Left lung (tissue), 4 donors: ENCODE measurements at regions not wholly inside any gene's neighbourhood (a gene's known extent, or its start where the extent isn't known, plus 50 kb on each side); places are given as distances from the start of the nearest gene placed in this dataset.

ENCODE experiments used
- ATAC-seq: fragments of 200-7000 bp; cut with Tn5 transposase; one replicate; pipeline ENCODE4 v1.9.1; 2020; ENCODE audit warnings: moderate library complexity
- DNase-seq, 4 donors: peaks; one replicate each; pipeline ENCODE4 v3.0.0-alpha.2; 2013 to 2020
- H3K27ac ChIP-seq, 2 donors: fragments of 200-600 bp; sonication (generic) in 1 of 2; one replicate each; pipeline versions ENCODE4 v1.5.0 to v1.8.0; 2020 to 2021
- H3K27me3 ChIP-seq, 2 donors: fragments of 200-600 bp; sonication (generic) in 1 of 2; one replicate each; pipeline versions ENCODE4 v1.5.0 to v1.8.0; 2020 to 2021
- H3K36me3 ChIP-seq, 2 donors: fragments of 200-600 bp; sonication (generic) in 1 of 2; one replicate each; pipeline versions ENCODE4 v1.5.0 to v1.8.0; 2020 to 2021
- H3K4me1 ChIP-seq, 2 donors: fragments of 200-600 bp; one replicate each; pipeline ENCODE4 v1.8.0; 2021
- H3K4me3 ChIP-seq, 2 donors: fragments of 200-600 bp; sonication (generic) in 1 of 2; one replicate each; pipeline versions ENCODE4 v1.5.0 to v1.8.0; 2020 to 2021; ENCODE audit warnings: mild to moderate bottlenecking in 1 of 2
- H3K9me3 ChIP-seq, 2 donors: fragments of 200-600 bp; sonication (generic) in 1 of 2; one replicate each; pipeline versions ENCODE4 v1.5.0 to v1.8.0; 2020 to 2021
- intact Hi-C, 2 donors: fragments of 100-400 bp; cut with DNase I; formaldehyde crosslinking; loops; one replicate each; pipeline versions ENCODE4 v1.11.2 to v1.14.2; 2022
- TF ChIP-seq, protein P1 (sequence below), 2 donors: fragments of 200-600 bp; sonication (generic) in 1 of 2; IDR thresholded peaks; one replicate each; pipeline versions ENCODE4 v1.5.0 to v1.8.0; 2021; ENCODE audit warnings: antibody characterized with exemption in 2 of 2
- donor health status: DM: no; HTN: yes; CAD: no.
- donor health status: DM: no; HTN: no; CAD: no.

DNA sequence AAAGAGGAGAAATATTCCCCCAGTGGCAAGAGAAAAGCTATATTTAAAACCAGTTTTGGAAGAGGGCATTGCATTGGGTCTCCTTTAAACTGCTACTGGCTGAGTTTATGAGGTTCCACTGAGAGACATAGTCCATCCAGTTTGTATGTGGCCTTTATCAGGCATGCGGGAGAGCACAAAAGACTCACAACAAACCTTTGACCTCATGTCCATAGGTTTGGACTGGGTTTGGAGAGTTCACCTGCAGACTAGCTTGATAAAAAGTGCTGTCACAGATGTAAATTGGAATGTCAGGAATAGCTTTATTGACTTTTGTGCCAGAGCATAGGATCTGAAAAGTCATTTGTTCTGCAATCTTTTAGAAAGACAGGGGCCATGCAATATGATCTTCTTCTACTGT lies 131.0 kb upstream of the NRIP1 start:
- DNase-seq, result no peak
- intact Hi-C loops, result no loop called here
- ATAC-seq, result no peak
- H3K36me3 ChIP-seq, result no peaks in the 10 kb centered on the region
- H3K4me1 ChIP-seq, result no peaks in the 10 kb centered on the region
- TF ChIP-seq, protein P1, sequence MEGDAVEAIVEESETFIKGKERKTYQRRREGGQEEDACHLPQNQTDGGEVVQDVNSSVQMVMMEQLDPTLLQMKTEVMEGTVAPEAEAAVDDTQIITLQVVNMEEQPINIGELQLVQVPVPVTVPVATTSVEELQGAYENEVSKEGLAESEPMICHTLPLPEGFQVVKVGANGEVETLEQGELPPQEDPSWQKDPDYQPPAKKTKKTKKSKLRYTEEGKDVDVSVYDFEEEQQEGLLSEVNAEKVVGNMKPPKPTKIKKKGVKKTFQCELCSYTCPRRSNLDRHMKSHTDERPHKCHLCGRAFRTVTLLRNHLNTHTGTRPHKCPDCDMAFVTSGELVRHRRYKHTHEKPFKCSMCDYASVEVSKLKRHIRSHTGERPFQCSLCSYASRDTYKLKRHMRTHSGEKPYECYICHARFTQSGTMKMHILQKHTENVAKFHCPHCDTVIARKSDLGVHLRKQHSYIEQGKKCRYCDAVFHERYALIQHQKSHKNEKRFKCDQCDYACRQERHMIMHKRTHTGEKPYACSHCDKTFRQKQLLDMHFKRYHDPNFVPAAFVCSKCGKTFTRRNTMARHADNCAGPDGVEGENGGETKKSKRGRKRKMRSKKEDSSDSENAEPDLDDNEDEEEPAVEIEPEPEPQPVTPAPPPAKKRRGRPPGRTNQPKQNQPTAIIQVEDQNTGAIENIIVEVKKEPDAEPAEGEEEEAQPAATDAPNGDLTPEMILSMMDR (IDR thresholded peaks at IDR 0.05), result no peak
- no peak overlapping the region for H3K27ac ChIP-seq
- no peak overlapping the region for H3K4me3 ChIP-seq
- H3K27me3 ChIP-seq, result no peaks in the 10 kb centered on the region
- H3K9me3 ChIP-seq, result no peaks in the 10 kb centered on the region

DNA sequence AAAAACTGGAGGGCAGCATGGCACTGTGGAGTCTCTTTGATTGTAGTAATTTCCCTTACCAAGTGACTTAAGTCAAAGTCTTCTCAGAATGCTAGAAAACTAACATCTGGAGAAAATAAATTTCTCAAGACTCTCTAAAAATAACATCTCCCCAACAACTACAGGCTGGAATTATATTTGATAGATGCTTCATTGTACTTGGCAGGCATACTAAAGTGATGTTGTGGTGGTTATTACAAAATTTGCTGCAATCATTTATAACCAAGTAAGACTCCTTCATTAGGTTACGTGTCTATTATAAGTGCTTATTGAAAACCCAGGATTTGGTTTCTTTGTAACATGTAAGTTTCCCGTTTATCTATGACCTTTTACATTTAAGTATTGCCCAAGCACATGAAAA lies 132.9 kb upstream of the NRIP1 start:
- ATAC-seq (no peak), DNase-seq (no peak)
- H3K27me3 ChIP-seq, result no peaks in the 10 kb centered on the region
- TF ChIP-seq, protein P1 (IDR thresholded peaks at IDR 0.05), result no peak
- H3K9me3 ChIP-seq, result no peaks in the 10 kb centered on the region
- no peak overlapping the region for H3K27ac ChIP-seq
- intact Hi-C loops, result no loop called here
- H3K4me3 ChIP-seq, result no peak overlapping the region
- no peaks in the 10 kb centered on the region for H3K36me3 ChIP-seq
- H3K4me1 ChIP-seq, result no peaks in the 10 kb centered on the region

DNA sequence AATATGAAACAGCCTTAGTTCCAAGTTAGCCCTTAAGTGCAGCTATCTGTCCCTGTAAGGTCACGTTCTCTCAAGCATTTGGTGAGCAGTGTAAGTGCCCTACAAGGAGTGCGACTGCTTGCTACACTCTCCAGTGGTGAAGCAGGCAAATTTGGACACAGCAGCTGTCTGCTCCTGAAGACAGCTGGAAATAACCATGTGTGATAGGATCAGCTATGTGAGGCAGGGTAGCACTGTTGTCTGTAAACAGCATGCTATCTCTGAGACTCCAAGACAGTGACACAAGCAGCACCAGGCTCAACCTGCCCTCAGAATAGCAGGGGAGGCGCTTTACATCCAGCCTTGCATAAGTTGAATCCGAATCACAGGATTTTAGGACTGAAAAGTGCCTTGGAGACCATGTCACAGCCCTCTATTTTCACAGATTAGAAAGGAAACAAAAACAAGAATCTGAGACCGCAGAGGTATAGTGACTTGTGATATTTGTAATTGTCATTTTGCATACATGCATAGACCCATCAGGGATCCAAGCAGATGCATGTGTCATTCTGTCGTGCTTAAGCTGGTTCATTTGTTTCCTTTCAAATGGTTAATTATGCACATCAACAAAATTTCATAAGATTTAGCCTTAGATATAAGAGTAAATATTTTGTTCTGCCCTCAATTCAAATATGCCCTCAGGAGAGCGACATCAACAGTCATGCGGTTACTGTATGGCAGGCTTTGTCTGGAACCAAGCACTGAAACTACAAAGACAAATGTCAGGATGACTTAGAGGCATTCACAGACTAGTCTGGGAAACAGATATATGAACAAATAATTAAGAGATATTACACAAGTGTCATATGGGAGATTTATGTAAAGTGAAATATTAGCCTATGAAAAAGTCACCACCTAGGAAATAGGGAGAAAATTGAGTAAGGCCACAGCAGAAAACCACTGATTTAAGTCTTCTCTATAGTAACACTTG lies 134.9 kb upstream of the NRIP1 start:
- H3K27me3 ChIP-seq, result no peaks in the 10 kb centered on the region
- TF ChIP-seq, protein P1 (IDR thresholded peaks at IDR 0.05), result no peak
- no peaks in the 10 kb centered on the region for H3K9me3 ChIP-seq
- no peak overlapping the region for H3K4me3 ChIP-seq
- DNase-seq, result no peak
- no peaks in the 10 kb centered on the region for H3K36me3 ChIP-seq
- intact Hi-C loops, result no loop called here
- H3K4me1 ChIP-seq, result no peaks in the 10 kb centered on the region
- ATAC-seq, result no peak
- no peak overlapping the region for H3K27ac ChIP-seq

DNA sequence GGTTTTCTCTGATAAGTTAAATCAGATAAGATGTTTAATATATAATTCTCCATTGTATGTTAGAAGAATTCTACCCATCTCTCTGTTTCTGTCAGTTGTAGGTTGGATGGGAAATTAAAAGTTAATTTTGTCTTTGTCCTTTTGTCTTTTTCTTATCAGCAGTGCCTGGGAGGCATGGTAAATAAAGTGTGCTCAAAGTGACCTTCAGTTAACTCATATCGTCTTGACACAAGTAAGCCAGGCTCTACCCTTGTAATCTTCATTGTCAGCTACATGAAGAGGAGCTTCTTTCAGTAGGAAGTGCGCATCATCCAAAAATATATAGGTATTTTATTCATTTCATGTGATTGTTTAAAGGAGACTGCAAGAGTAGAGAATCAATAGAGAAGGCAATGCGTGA lies 138.9 kb upstream of the NRIP1 start:
- no peaks in the 10 kb centered on the region for H3K9me3 ChIP-seq
- peaks cover 0 to 16% of the 10 kb centered on the region in 2 donors for H3K4me1 ChIP-seq
- no peak for ATAC-seq
- no peak for DNase-seq
- H3K27me3 ChIP-seq, result no peaks in the 10 kb centered on the region
- no peak overlapping the region for H3K27ac ChIP-seq
- intact Hi-C loops, result no loop called here
- no peaks in the 10 kb centered on the region for H3K36me3 ChIP-seq
- H3K4me3 ChIP-seq, result no peak overlapping the region
- TF ChIP-seq, protein P1 (IDR thresholded peaks at IDR 0.05), result no peak

DNA sequence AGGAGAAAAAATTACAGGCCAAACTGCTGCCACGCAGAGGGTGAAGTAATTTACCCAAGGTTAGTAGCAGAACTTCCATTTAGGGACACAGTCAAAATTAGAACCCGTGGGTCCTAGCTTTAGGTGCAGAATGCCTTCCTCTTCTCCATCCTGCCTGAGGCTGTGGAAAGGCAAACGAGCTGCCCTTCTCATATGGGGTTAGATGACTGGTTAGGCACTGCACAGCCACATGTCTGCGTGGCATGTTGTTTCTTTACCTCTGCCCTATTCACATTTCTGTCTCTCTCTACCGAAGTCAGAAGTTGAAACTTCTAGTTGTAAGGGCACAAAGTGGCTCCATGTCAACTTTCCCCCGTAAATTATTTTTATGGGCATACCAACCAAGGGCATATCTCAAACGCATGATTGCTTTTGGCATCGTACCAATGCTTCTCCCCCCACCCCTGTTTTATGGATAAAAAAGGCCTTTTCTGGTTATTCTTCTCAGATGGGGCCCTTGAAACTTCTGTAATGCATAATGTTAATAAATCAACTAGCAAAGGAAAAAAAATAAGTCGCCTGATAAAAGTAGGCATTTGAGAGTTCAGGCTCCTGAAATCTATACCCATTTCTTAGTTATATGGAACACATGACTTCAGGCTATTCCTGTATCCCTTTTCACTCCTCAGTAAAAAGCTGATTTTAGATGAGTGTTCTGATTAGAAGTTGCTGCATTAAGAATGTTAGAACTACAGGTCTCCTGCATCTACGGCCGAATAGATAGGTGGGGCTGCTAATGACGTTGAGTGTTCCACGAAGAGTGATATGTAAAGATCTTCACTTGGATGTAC lies 139.6 kb upstream of the NRIP1 start:
- Histone ChIP-seq H3K36me3 (no peaks in the 10 kb centered on the region), H3K4me1 (peaks cover 0 to 20% of the 10 kb centered on the region in 2 donors), H3K4me3 (no peak overlapping the region), H3K9me3 (no peaks in the 10 kb centered on the region), H3K27ac (no peak overlapping the region), H3K27me3 (no peaks in the 10 kb centered on the region)
- intact Hi-C loops, result no loop called here
- ATAC-seq, result no peak
- TF ChIP-seq, protein P1 (IDR thresholded peaks at IDR 0.05), result no peak
- DNase-seq, result no peak
